Spleen (tissue), 7 donors: ENCODE measurements at regions not wholly inside any gene's neighbourhood (a gene's known extent, or its start where the extent isn't known, plus 50 kb on each side); places are given as distances from the start of the nearest gene placed in this dataset.

Experiments used
- CTCF ChIP-seq, 11 experiments: fragments of 200-600 bp in 7 of 11; fragments of 450-650 bp in 4 of 11; sonication (generic) in 4 of 11; IDR thresholded peaks in 8 of 11; conservative IDR thresholded peaks in 3 of 11; 1 replicate in 7 of 11; 2 replicates in 4 of 11; pipeline versions ENCODE4 v1.4.0 to v1.8.0; 2016 to 2021; ENCODE audit warnings: antibody characterized with exemption in 11 of 11, inconsistent platforms in 4 of 11, mild to moderate bottlenecking in 1 of 11
- POLR2A ChIP-seq, 3 donors: fragments of 450-650 bp; IDR thresholded peaks; one replicate each; pipeline ENCODE4 v1.5.1; 2017; ENCODE audit warnings: antibody characterized with exemption in 3 of 3, mild to moderate bottlenecking in 1 of 3
- donor health status: DM: no; HTN: no; CAD: no; lungs with moderate emphysema.
- donor health status: DM: no; HTN: no; CAD: no.
- donor health status: DM: no; HTN: no; CAD: no.

- TF ChIP-seq CTCF (IDR thresholded peaks at IDR 0.05 in 8 of 11, conservative IDR thresholded peaks at IDR 0.05 in 3 of 11) (no peak), POLR2A (IDR thresholded peaks at IDR 0.05) (no peak)
Observed at GRCh38 chr18:71321319-71321718, 1032.5 kb downstream of the SOCS6 start.
